ENCODE measurements at regions not wholly inside any gene's neighbourhood (a gene's known extent, or its start where the extent isn't known, plus 50 kb on each side); places are given as distances from the start of the nearest gene placed in this dataset.

DNA sequence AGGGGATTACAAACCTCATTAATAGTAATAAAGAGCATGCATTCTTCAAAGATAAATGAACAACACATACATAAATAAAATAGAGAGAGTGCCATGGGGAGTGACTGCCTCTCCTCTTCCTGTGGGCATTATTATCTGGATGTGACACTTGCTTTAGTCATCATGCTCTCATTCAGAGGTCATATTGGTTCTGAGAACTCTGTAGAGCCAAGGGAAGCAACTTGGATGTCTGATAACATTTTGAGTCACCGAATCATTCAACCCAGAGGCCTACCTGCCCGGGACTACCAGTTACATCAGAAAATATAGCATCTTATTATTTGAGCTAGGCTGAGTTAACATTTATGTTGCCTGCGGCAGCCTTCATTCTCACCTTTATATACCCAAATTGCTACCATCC lies 489.5 kb downstream of the STIM2 start:
- H3K9ac ChIP-seq (ENCODE audit: insufficient read length): no peak overlapping the region
- no peak for DNase-seq (ENCODE audit: low read depth, low spot score)
- H3K27ac ChIP-seq: no peak overlapping the region
- H3K4me3 ChIP-seq: no peak overlapping the region
- TF ChIP-seq EZH2 (IDR thresholded peaks at IDR 0.05) (no peak), FOXP2 (optimal IDR thresholded peaks at IDR 0.05; ENCODE audit: control extremely low read depth, extremely low read length, insufficient read depth) (no peak), POLR2AphosphoS5 (IDR thresholded peaks at IDR 0.05; ENCODE audit: borderline replicate concordance, low read depth, low read length) (no peak)
- no peaks in the 10 kb centered on the region for H3K36me3 ChIP-seq (ENCODE audit: insufficient read depth, low read length)
- no peaks in the 10 kb centered on the region for H3K9me3 ChIP-seq (ENCODE audit: low read depth, low read length)

GRCh38 chr4:27357283-27357682 lies 496.6 kb downstream of the STIM2 start:
- H3K9ac ChIP-seq (ENCODE audit: insufficient read length): no peak overlapping the region
- H3K36me3 ChIP-seq (ENCODE audit: insufficient read depth, low read length): no peaks in the 10 kb centered on the region
- H3K4me3 ChIP-seq: no peak overlapping the region
- no peaks in the 10 kb centered on the region for H3K9me3 ChIP-seq (ENCODE audit: low read depth, low read length)
- TF ChIP-seq EZH2 (IDR thresholded peaks at IDR 0.05) (no peak), FOXP2 (optimal IDR thresholded peaks at IDR 0.05; ENCODE audit: control extremely low read depth, extremely low read length, insufficient read depth) (no peak), POLR2AphosphoS5 (IDR thresholded peaks at IDR 0.05; ENCODE audit: borderline replicate concordance, low read depth, low read length) (no peak)
- no peak for DNase-seq (ENCODE audit: low read depth, low spot score)
- H3K27ac ChIP-seq: no peak overlapping the region

GRCh38 chr4:27358269-27358668 lies 497.6 kb downstream of the STIM2 start:
- no peak overlapping the region for H3K4me3 ChIP-seq
- no peak overlapping the region for H3K27ac ChIP-seq
- no peaks in the 10 kb centered on the region for H3K36me3 ChIP-seq (ENCODE audit: insufficient read depth, low read length)
- DNase-seq (ENCODE audit: low read depth, low spot score): no peak
- H3K9me3 ChIP-seq (ENCODE audit: low read depth, low read length): no peaks in the 10 kb centered on the region
- H3K9ac ChIP-seq (ENCODE audit: insufficient read length): no peak overlapping the region
- no peak for TF ChIP-seq FOXP2 (optimal IDR thresholded peaks at IDR 0.05; ENCODE audit: control extremely low read depth, extremely low read length, insufficient read depth)
- no peak for TF ChIP-seq POLR2AphosphoS5 (IDR thresholded peaks at IDR 0.05; ENCODE audit: borderline replicate concordance, low read depth, low read length)
- TF ChIP-seq EZH2 (IDR thresholded peaks at IDR 0.05): no peak

- Histone ChIP-seq H3K9ac (ENCODE audit: insufficient read length) (no peak overlapping the region), H3K9me3 (ENCODE audit: low read depth, low read length) (no peaks in the 10 kb centered on the region), H3K36me3 (ENCODE audit: insufficient read depth, low read length) (no peaks in the 10 kb centered on the region), H3K4me3 (no peak overlapping the region), H3K27ac (no peak overlapping the region)
- no peak for DNase-seq (ENCODE audit: low read depth, low spot score)
- TF ChIP-seq EZH2 (IDR thresholded peaks at IDR 0.05): no peak
- no peak for TF ChIP-seq FOXP2 (optimal IDR thresholded peaks at IDR 0.05; ENCODE audit: control extremely low read depth, extremely low read length, insufficient read depth)
- no peak for TF ChIP-seq POLR2AphosphoS5 (IDR thresholded peaks at IDR 0.05; ENCODE audit: borderline replicate concordance, low read depth, low read length)
These were observed 499.5 kb downstream of the STIM2 start for GRCh38 chr4:27360131-27360530.

DNA sequence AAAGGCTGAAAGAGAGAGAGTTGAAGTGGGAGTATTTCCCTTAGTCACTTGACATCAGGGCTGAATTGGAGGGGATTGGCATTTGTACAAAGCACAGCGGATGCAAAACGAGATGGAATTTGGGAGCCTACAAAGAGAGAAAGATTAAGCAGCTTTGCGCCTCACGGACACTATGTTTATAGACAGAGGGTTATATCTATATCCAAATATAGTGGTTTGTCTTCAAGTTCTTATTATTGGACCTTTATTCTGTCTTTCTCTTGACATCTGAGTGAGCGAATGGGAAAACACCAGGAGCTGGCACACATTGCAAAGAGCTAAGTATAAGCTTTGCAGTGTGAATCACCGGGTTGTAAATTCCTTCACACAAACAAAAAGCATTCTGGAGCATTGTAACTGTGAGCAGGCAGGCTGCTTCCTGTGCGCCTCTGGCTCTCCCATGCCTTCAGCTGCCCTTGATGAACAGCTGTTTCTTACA lies 500.2 kb downstream of the STIM2 start:
- H3K4me3 ChIP-seq: no peak overlapping the region
- no peak overlapping the region for H3K27ac ChIP-seq
- no peaks in the 10 kb centered on the region for H3K36me3 ChIP-seq (ENCODE audit: insufficient read depth, low read length)
- TF ChIP-seq POLR2AphosphoS5 (IDR thresholded peaks at IDR 0.05; ENCODE audit: borderline replicate concordance, low read depth, low read length): no peak
- no peak for TF ChIP-seq FOXP2 (optimal IDR thresholded peaks at IDR 0.05; ENCODE audit: control extremely low read depth, extremely low read length, insufficient read depth)
- no peak for TF ChIP-seq EZH2 (IDR thresholded peaks at IDR 0.05)
- no peaks in the 10 kb centered on the region for H3K9me3 ChIP-seq (ENCODE audit: low read depth, low read length)
- H3K9ac ChIP-seq (ENCODE audit: insufficient read length): no peak overlapping the region
- DNase-seq (ENCODE audit: low read depth, low spot score): no peak

GRCh38 chr4:27364509-27364908 lies 503.9 kb downstream of the STIM2 start:
- TF ChIP-seq EZH2 (IDR thresholded peaks at IDR 0.05) (no peak), POLR2AphosphoS5 (IDR thresholded peaks at IDR 0.05; ENCODE audit: borderline replicate concordance, low read depth, low read length) (no peak), FOXP2 (optimal IDR thresholded peaks at IDR 0.05; ENCODE audit: control extremely low read depth, extremely low read length, insufficient read depth) (no peak)
- H3K27ac ChIP-seq: no peak overlapping the region
- no peak overlapping the region for H3K4me3 ChIP-seq
- no peak for DNase-seq (ENCODE audit: low read depth, low spot score)
- H3K36me3 ChIP-seq (ENCODE audit: insufficient read depth, low read length): no peaks in the 10 kb centered on the region
- H3K9me3 ChIP-seq (ENCODE audit: low read depth, low read length): no peaks in the 10 kb centered on the region
- H3K9ac ChIP-seq (ENCODE audit: insufficient read length): no peak overlapping the region

- TF ChIP-seq FOXP2 (optimal IDR thresholded peaks at IDR 0.05; ENCODE audit: control extremely low read depth, extremely low read length, insufficient read depth) (no peak), EZH2 (IDR thresholded peaks at IDR 0.05) (no peak), POLR2AphosphoS5 (IDR thresholded peaks at IDR 0.05; ENCODE audit: borderline replicate concordance, low read depth, low read length) (no peak)
- DNase-seq (ENCODE audit: low read depth, low spot score): no peak
- H3K4me3 ChIP-seq: no peak overlapping the region
- H3K9me3 ChIP-seq (ENCODE audit: low read depth, low read length): no peaks in the 10 kb centered on the region
- H3K36me3 ChIP-seq (ENCODE audit: insufficient read depth, low read length): no peaks in the 10 kb centered on the region
- no peak overlapping the region for H3K9ac ChIP-seq (ENCODE audit: insufficient read length)
- no peak overlapping the region for H3K27ac ChIP-seq
These were observed 505.6 kb downstream of the STIM2 start for GRCh38 chr4:27366104-27366823.

DNA sequence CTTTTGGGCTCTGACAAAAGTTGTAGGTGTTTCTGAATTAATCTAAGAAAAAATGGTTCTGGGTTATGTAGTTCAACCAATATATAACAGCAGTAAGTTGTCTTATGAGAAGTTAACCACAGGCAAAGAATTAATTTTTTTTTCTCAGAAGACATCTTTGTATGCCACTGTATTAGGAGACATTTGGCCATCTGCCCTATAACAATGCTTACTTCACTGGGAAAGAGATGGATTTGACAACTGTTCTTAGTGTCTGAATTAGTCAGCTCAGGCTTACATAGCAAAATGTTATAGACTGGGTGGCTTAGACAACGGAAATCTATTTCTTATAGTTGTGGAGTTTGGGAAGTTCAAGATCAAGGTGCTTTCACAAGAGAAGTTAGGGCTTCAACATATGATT lies 508.1 kb downstream of the STIM2 start:
- Histone ChIP-seq H3K9me3 (ENCODE audit: low read depth, low read length) (no peaks in the 10 kb centered on the region), H3K9ac (ENCODE audit: insufficient read length) (no peak overlapping the region), H3K27ac (no peak overlapping the region), H3K4me3 (no peak overlapping the region), H3K36me3 (ENCODE audit: insufficient read depth, low read length) (no peaks in the 10 kb centered on the region)
- DNase-seq (ENCODE audit: low read depth, low spot score): no peak
- TF ChIP-seq FOXP2 (optimal IDR thresholded peaks at IDR 0.05; ENCODE audit: control extremely low read depth, extremely low read length, insufficient read depth): no peak

DNA sequence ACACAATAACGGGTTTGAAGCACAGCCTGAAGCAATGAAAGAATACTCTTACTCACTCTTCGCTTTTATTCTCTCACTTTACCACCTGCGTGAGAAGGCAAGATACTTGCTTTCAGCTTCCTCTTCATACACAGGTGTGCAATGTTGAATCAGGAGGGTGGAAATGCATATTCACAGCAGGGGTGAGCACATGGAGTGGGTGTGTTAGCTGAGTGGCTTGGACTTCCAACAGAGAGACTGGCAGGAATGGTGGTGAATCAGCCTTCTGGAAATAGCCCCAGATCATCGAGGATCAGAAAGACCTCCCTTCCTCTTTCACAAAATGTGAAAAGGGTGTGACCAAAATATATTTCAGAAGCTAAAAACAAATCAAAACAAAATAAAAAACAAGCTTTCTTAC lies 521.2 kb downstream of the STIM2 start:
- H3K4me3 ChIP-seq: no peak overlapping the region
- no peak for DNase-seq (ENCODE audit: low read depth, low spot score)
- H3K9me3 ChIP-seq (ENCODE audit: low read depth, low read length): no peaks in the 10 kb centered on the region
- H3K27ac ChIP-seq: no peak overlapping the region
- TF ChIP-seq EZH2 (IDR thresholded peaks at IDR 0.05) (no peak), FOXP2 (optimal IDR thresholded peaks at IDR 0.05; ENCODE audit: control extremely low read depth, extremely low read length, insufficient read depth) (no peak), POLR2AphosphoS5 (IDR thresholded peaks at IDR 0.05; ENCODE audit: borderline replicate concordance, low read depth, low read length) (no peak)
- H3K36me3 ChIP-seq (ENCODE audit: insufficient read depth, low read length): no peaks in the 10 kb centered on the region
- H3K9ac ChIP-seq (ENCODE audit: insufficient read length): no peak overlapping the region
